Type B pancreatic cell (in vitro differentiated cells): ENCODE measurements at regions not wholly inside any gene's neighbourhood (a gene's known extent, or its start where the extent isn't known, plus 50 kb on each side); places are given as distances from the start of the nearest gene placed in this dataset.

Experiments
- DNase-seq: peaks from one replicate; pipeline ENCODE4 v3.0.0; 2021; ENCODE audit warnings: mixed read lengths; ENCODE audit not compliant: unreplicated experiment; ENCODE audit errors: extremely low spot score
- H3K27ac Mint-ChIP-seq: 2 replicates; pipeline ENCODE4 v1.8.0; 2021; ENCODE audit warnings: mild to moderate bottlenecking, mixed read lengths
- H3K27me3 Mint-ChIP-seq: 2 replicates; pipeline ENCODE4 v1.8.0; 2021; ENCODE audit warnings: mixed read lengths
- H3K36me3 Mint-ChIP-seq: 2 replicates; pipeline ENCODE4 v1.8.0; 2021; ENCODE audit warnings: mixed read lengths
- H3K4me1 Mint-ChIP-seq: one replicate; pipeline ENCODE4 v1.8.0; 2021; ENCODE audit warnings: mixed read lengths; ENCODE audit not compliant: unreplicated experiment
- H3K4me3 Mint-ChIP-seq: 2 replicates; pipeline ENCODE4 v1.8.0; 2021; ENCODE audit warnings: mild to moderate bottlenecking, mixed read lengths
- H3K9me3 Mint-ChIP-seq: 2 replicates; pipeline ENCODE4 v1.8.0; 2021; ENCODE audit warnings: mixed read lengths
- TF ChIP-seq, protein P1 (sequence below): fragments of 200-600 bp; sonication (generic); conservative IDR thresholded peaks from 2 replicates; pipeline ENCODE4 v1.5.0; 2021; ENCODE audit warnings: antibody characterized with exemption, mild to moderate bottlenecking

DNA sequence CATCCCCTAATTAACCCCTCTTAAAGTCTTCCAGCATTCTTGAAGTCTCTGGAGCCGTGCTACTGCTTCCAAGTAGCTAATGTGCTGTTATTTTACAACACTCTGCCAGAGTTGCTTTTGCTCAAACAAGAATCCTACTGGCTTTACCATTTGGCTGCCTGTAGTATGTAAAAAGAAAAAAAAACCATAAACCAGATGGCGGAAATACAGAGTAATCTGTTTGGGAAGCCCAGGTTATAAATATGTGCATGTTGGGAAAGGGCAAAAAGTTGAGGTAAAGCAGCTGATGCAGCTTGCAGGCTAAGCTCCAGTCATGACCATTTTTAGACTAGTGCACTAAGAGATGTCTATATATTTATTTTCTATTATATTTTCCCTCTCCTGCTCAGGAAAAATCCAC, 313.2 kb upstream of the ETAA1 start:
- DNase-seq = no peak
- Mint-ChIP-seq H3K4me1 (no peaks in the 10 kb centered on the region), H3K27ac (no peak overlapping the region), H3K9me3 (peaks cover 22% of the 10 kb centered on the region), H3K4me3 (no peak overlapping the region), H3K36me3 (peaks cover 5% of the 10 kb centered on the region), H3K27me3 (no peaks in the 10 kb centered on the region)
- TF ChIP-seq, protein P1, sequence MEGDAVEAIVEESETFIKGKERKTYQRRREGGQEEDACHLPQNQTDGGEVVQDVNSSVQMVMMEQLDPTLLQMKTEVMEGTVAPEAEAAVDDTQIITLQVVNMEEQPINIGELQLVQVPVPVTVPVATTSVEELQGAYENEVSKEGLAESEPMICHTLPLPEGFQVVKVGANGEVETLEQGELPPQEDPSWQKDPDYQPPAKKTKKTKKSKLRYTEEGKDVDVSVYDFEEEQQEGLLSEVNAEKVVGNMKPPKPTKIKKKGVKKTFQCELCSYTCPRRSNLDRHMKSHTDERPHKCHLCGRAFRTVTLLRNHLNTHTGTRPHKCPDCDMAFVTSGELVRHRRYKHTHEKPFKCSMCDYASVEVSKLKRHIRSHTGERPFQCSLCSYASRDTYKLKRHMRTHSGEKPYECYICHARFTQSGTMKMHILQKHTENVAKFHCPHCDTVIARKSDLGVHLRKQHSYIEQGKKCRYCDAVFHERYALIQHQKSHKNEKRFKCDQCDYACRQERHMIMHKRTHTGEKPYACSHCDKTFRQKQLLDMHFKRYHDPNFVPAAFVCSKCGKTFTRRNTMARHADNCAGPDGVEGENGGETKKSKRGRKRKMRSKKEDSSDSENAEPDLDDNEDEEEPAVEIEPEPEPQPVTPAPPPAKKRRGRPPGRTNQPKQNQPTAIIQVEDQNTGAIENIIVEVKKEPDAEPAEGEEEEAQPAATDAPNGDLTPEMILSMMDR = no peak

GRCh38 chr2:67085146-67085545, 312.0 kb upstream of the ETAA1 start:
- H3K27ac Mint-ChIP-seq = no peak overlapping the region
- H3K9me3 Mint-ChIP-seq = peaks cover 18% of the 10 kb centered on the region
- peaks cover 5% of the 10 kb centered on the region for H3K36me3 Mint-ChIP-seq
- no peak overlapping the region for H3K4me3 Mint-ChIP-seq
- DNase-seq = no peak
- TF ChIP-seq, protein P1 = no peak
- H3K4me1 Mint-ChIP-seq = no peaks in the 10 kb centered on the region
- H3K27me3 Mint-ChIP-seq = no peaks in the 10 kb centered on the region

DNA sequence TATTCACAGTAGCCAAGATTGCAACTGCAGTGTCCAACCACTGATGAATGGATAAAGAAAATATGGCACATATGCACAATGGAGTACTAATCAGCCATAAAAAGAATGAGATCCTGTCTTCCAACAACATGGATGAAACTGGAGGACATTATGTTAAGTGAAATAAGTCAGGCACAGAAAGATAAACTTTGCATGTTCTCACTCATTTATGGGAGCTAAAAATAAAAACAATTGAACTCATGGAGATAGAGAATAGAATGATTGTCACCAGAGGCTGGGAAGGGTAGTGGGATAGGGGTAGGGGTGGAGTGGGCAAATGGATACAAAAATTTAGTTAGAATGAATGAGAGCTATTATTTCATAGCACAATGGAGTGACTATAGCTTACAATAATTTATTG, 305.5 kb upstream of the ETAA1 start:
- no peak for DNase-seq
- Mint-ChIP-seq H3K9me3 (peaks cover 12% of the 10 kb centered on the region), H3K4me1 (no peaks in the 10 kb centered on the region), H3K36me3 (no peaks in the 10 kb centered on the region), H3K4me3 (no peak overlapping the region), H3K27ac (no peak overlapping the region), H3K27me3 (no peaks in the 10 kb centered on the region)
- TF ChIP-seq, protein P1 = no peak

GRCh38 chr2:67095121-67095520, 302.0 kb upstream of the ETAA1 start:
- peaks cover 4% of the 10 kb centered on the region for H3K9me3 Mint-ChIP-seq
- H3K4me1 Mint-ChIP-seq = no peaks in the 10 kb centered on the region
- H3K27me3 Mint-ChIP-seq = no peaks in the 10 kb centered on the region
- no peak overlapping the region for H3K4me3 Mint-ChIP-seq
- H3K27ac Mint-ChIP-seq = no peak overlapping the region
- no peak for DNase-seq
- no peaks in the 10 kb centered on the region for H3K36me3 Mint-ChIP-seq
- TF ChIP-seq, protein P1 = no peak

DNA sequence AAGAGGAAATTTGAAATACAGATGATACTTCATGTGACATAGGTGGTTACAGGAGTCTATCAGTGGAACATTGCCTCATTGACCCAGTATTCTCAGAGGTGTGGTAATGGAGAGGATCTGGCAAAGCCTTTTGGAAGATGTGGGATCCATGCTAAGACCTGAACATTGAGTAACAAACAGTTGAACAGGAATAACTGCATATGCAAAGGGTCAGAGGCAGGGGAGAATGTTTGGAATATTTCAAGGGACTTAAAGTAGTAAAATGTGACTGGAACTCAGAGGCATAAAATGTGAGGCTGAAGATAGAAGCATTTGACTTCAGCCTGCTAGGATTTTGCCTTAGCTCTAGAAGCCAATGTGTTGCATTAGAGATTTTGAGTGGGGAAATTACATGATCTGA, 300.2 kb upstream of the ETAA1 start:
- TF ChIP-seq, protein P1 = no peak
- no peaks in the 10 kb centered on the region for H3K4me1 Mint-ChIP-seq
- no peaks in the 10 kb centered on the region for H3K9me3 Mint-ChIP-seq
- no peak for DNase-seq
- H3K36me3 Mint-ChIP-seq = no peaks in the 10 kb centered on the region
- H3K4me3 Mint-ChIP-seq = no peak overlapping the region
- H3K27me3 Mint-ChIP-seq = no peaks in the 10 kb centered on the region
- no peak overlapping the region for H3K27ac Mint-ChIP-seq

DNA sequence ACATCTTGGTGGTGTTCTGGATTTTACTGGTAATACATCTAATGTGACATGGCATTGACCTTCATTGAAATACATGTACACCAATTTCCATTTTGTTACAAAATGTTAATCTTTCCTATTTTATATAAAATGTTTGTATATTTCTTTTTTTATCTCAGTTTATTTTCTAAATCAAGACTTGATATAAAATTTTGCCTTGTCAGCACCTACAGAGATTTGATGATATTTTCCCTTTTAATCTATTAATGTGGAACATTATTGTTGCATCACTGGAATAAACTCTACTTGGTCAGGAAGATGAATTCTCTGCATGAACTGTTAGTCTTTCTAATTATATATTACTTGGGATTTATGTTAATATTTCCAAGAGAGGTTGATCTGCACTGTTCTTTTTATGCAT, 294.0 kb upstream of the ETAA1 start:
- TF ChIP-seq, protein P1 = no peak
- Mint-ChIP-seq H3K36me3 (peaks cover 4% of the 10 kb centered on the region), H3K4me1 (no peaks in the 10 kb centered on the region), H3K4me3 (no peak overlapping the region), H3K27me3 (no peaks in the 10 kb centered on the region), H3K9me3 (peaks cover 24% of the 10 kb centered on the region), H3K27ac (no peak overlapping the region)
- DNase-seq = no peak
